ENCODE measurements at regions not wholly inside any gene's neighbourhood (a gene's known extent, or its start where the extent isn't known, plus 50 kb on each side); places are given as distances from the start of the nearest gene placed in this dataset.
"Not testable (repeated sequence)": the region's sequence is repeated elsewhere in the genome, so short reads cannot be mapped to it uniquely, and the experiment has no call there.

- no peak for DNase-seq
These were observed 1192.4 kb upstream of the CITED2 start for GRCh38 chr6:140566781-140567277.

GRCh38 chr6:140563728-140564127, 1189.3 kb upstream of the CITED2 start:
- DNase-seq, result no peak

- DNase-seq, result no peak
These were observed 1187.3 kb upstream of the CITED2 start for GRCh38 chr6:140561701-140562100.

- no peak for DNase-seq
These were observed 1186.2 kb upstream of the CITED2 start for GRCh38 chr6:140560671-140561070.

GRCh38 chr6:140559458-140559857, 1185.0 kb upstream of the CITED2 start:
- no peak for DNase-seq

GRCh38 chr6:140554421-140554820, 1180.0 kb upstream of the CITED2 start:
- no peak for DNase-seq

GRCh38 chr6:140548366-140548765, 1173.9 kb upstream of the CITED2 start:
- DNase-seq, result no peak

GRCh38 chr6:140546640-140547039, 1172.2 kb upstream of the CITED2 start:
- DNase-seq, result peak in 1 of 5 experiments; percentile 4

GRCh38 chr6:140544431-140544830, 1170.0 kb upstream of the CITED2 start:
- no peak for DNase-seq

GRCh38 chr6:140542863-140543262, 1168.4 kb upstream of the CITED2 start:
- DNase-seq, result peak in 1 of 5 experiments; percentile 0

GRCh38 chr6:140541288-140541687, 1166.8 kb upstream of the CITED2 start:
- DNase-seq, result no peak

GRCh38 chr6:140540743-140541142, 1166.3 kb upstream of the CITED2 start:
- no peak for DNase-seq

GRCh38 chr6:140538926-140539325, 1164.5 kb upstream of the CITED2 start:
- no peak for DNase-seq

- DNase-seq, result no peak
These were observed 1163.6 kb upstream of the CITED2 start for GRCh38 chr6:140537834-140538705.

GRCh38 chr6:140537211-140537610, 1162.8 kb upstream of the CITED2 start:
- no peak for DNase-seq

- no peak for DNase-seq
These were observed 1161.1 kb upstream of the CITED2 start for GRCh38 chr6:140535511-140535910.

GRCh38 chr6:140533526-140533925, 1159.1 kb upstream of the CITED2 start:
- no peak for DNase-seq

- DNase-seq, result no peak
These were observed 1130.3 kb upstream of the CITED2 start for GRCh38 chr6:140504776-140505175.

- no peak for DNase-seq
These were observed 1126.4 kb upstream of the CITED2 start for GRCh38 chr6:140500849-140501248.

- DNase-seq, result no peak
These were observed 1125.2 kb upstream of the CITED2 start for GRCh38 chr6:140499607-140500006.

GRCh38 chr6:140494321-140495108, 1120.1 kb upstream of the CITED2 start:
- DNase-seq, result no peak

- not testable (repeated sequence) for DNase-seq
These were observed 1119.0 kb upstream of the CITED2 start for GRCh38 chr6:140493470-140493869.

- no peak for DNase-seq
These were observed 1115.6 kb upstream of the CITED2 start for GRCh38 chr6:140490081-140490480.

- DNase-seq, result no peak
These were observed 1113.1 kb upstream of the CITED2 start for GRCh38 chr6:140487586-140487985.

Measured in T-helper 2 cell (primary cell).